Liver (tissue), 3 donors: ENCODE measurements at regions not wholly inside any gene's neighbourhood (a gene's known extent, or its start where the extent isn't known, plus 50 kb on each side); places are given as distances from the start of the nearest gene placed in this dataset.
A peak's percentile ranks its signal among the peaks of the same experiment; 100 is the strongest.

ENCODE experiments used
- ATF3 ChIP-seq: IDR thresholded peaks from 2 replicates; pipeline ENCODE4 v1.6.1; 2016; ENCODE audit warnings: antibody characterized with exemption
- EGR1 ChIP-seq, 2 donors: IDR thresholded peaks; 2 replicates each; pipeline ENCODE4 v1.6.1; 2016 to 2018; ENCODE audit warnings: antibody characterized with exemption in 2 of 2, low read depth in 2 of 2
- FOXA1 ChIP-seq: IDR thresholded peaks from 2 replicates; pipeline ENCODE4 v1.6.1; 2016; ENCODE audit warnings: antibody characterized with exemption
- GABPA ChIP-seq, 2 donors: IDR thresholded peaks in 1 of 2; conservative IDR thresholded peaks in 1 of 2; 2 replicates each; pipeline ENCODE4 v1.6.1; 2016; ENCODE audit warnings: antibody characterized with exemption in 2 of 2, mild to moderate bottlenecking in 1 of 2, moderate library complexity in 1 of 2
- JUND ChIP-seq, 2 donors: IDR thresholded peaks; 2 replicates each; pipeline ENCODE4 v1.6.1; 2016; ENCODE audit warnings: antibody characterized with exemption in 2 of 2
- SP1 ChIP-seq: IDR thresholded peaks from 2 replicates; pipeline ENCODE4 v1.6.1; 2018; ENCODE audit warnings: antibody characterized with exemption, mild to moderate bottlenecking
- TAF1 ChIP-seq: conservative IDR thresholded peaks from 2 replicates; pipeline ENCODE4 v1.6.1; 2016; ENCODE audit warnings: antibody characterized with exemption, mild to moderate bottlenecking
- YY1 ChIP-seq: IDR thresholded peaks from 2 replicates; pipeline ENCODE4 v1.6.1; 2016; ENCODE audit warnings: antibody characterized with exemption, mild to moderate bottlenecking
- TF ChIP-seq, protein P1 (sequence below): fragments of 150-350 bp; IDR thresholded peaks from 2 replicates; pipeline ENCODE4 v1.5.1; 2017; ENCODE audit warnings: improper control_type of control experiment, low read depth, low read length; ENCODE audit not compliant: missing input control
- TF ChIP-seq, protein P2 (sequence below): IDR thresholded peaks from 2 replicates; pipeline ENCODE4 v1.6.1; 2016; ENCODE audit warnings: antibody characterized with exemption, mild to moderate bottlenecking
- TF ChIP-seq, protein P3 (sequence below): IDR thresholded peaks from 2 replicates; pipeline ENCODE4 v1.6.1; 2016; ENCODE audit warnings: antibody characterized with exemption
- donor health status: healthy.
- donor health status: healthy.

DNA sequence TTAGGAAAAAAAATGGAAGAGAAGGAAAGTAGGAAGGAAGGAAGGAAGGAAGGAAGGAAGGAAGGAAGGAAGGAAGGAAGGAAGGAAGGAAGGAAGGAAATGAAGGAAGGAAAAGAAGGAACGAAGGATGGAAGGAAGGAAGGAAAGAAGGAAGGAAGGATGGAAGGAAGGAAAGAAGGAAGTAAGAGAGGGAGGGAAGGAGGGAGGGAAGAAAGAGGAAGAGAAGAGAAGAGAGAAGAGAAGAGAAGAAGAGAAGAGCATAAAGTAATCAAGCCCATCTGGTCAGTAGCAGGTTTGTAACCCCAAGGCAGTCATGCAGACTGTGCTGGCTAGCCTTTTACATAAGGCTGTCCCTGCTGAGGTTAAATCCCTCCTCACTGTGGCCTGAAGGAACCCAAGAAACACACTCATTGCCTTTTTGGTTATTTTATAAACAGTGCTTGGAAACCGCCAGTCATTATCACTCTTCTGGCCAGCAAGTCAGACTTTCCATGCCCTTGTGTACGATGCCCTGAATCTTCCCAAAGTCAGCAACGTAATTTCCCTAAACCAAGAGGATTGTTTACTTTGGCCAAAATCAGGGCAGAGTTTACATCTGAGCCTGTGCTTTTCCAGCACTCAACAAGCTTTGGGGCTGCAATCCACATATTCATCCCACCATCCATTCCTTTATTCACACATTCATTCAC lies 409.6 kb upstream of the MAF start:
- TF ChIP-seq, protein P1, sequence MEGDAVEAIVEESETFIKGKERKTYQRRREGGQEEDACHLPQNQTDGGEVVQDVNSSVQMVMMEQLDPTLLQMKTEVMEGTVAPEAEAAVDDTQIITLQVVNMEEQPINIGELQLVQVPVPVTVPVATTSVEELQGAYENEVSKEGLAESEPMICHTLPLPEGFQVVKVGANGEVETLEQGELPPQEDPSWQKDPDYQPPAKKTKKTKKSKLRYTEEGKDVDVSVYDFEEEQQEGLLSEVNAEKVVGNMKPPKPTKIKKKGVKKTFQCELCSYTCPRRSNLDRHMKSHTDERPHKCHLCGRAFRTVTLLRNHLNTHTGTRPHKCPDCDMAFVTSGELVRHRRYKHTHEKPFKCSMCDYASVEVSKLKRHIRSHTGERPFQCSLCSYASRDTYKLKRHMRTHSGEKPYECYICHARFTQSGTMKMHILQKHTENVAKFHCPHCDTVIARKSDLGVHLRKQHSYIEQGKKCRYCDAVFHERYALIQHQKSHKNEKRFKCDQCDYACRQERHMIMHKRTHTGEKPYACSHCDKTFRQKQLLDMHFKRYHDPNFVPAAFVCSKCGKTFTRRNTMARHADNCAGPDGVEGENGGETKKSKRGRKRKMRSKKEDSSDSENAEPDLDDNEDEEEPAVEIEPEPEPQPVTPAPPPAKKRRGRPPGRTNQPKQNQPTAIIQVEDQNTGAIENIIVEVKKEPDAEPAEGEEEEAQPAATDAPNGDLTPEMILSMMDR = no peak
- peak; percentile 49 for TF ChIP-seq YY1
- TF ChIP-seq GABPA (IDR thresholded peaks at IDR 0.05 in 1 of 2, conservative IDR thresholded peaks at IDR 0.05 in 1 of 2) = no peak
- TF ChIP-seq, protein P2, sequence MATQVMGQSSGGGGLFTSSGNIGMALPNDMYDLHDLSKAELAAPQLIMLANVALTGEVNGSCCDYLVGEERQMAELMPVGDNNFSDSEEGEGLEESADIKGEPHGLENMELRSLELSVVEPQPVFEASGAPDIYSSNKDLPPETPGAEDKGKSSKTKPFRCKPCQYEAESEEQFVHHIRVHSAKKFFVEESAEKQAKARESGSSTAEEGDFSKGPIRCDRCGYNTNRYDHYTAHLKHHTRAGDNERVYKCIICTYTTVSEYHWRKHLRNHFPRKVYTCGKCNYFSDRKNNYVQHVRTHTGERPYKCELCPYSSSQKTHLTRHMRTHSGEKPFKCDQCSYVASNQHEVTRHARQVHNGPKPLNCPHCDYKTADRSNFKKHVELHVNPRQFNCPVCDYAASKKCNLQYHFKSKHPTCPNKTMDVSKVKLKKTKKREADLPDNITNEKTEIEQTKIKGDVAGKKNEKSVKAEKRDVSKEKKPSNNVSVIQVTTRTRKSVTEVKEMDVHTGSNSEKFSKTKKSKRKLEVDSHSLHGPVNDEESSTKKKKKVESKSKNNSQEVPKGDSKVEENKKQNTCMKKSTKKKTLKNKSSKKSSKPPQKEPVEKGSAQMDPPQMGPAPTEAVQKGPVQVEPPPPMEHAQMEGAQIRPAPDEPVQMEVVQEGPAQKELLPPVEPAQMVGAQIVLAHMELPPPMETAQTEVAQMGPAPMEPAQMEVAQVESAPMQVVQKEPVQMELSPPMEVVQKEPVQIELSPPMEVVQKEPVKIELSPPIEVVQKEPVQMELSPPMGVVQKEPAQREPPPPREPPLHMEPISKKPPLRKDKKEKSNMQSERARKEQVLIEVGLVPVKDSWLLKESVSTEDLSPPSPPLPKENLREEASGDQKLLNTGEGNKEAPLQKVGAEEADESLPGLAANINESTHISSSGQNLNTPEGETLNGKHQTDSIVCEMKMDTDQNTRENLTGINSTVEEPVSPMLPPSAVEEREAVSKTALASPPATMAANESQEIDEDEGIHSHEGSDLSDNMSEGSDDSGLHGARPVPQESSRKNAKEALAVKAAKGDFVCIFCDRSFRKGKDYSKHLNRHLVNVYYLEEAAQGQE = peak; percentile 42
- no peak for TF ChIP-seq TAF1
- TF ChIP-seq, protein P3, sequence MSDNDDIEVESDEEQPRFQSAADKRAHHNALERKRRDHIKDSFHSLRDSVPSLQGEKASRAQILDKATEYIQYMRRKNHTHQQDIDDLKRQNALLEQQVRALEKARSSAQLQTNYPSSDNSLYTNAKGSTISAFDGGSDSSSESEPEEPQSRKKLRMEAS = peak; percentile 41
- peak; percentile 43 to 91 for TF ChIP-seq EGR1 (IDR thresholded peaks at IDR 0.05; ENCODE audit: low read depth in 2 of 2)
- TF ChIP-seq FOXA1 = peak; percentile 90
- peak; percentile 77 for TF ChIP-seq SP1
- TF ChIP-seq JUND (IDR thresholded peaks at IDR 0.05) = peak; percentile 96 to 99
- peak; percentile 83 for TF ChIP-seq ATF3
